ENCODE measurements at regions not wholly inside any gene's neighbourhood (a gene's known extent, or its start where the extent isn't known, plus 50 kb on each side); places are given as distances from the start of the nearest gene placed in this dataset.
"Not testable (repeated sequence)": the region's sequence is repeated elsewhere in the genome, so short reads cannot be mapped to it uniquely, and the experiment has no call there.

- no peak for FAIRE-seq
Measured at GRCh38 chr9:78383130-78383529, 86.2 kb downstream of the PSAT1 start.

GRCh38 chr9:78386348-78386747 lies 89.4 kb downstream of the PSAT1 start:
- FAIRE-seq: no peak

DNA sequence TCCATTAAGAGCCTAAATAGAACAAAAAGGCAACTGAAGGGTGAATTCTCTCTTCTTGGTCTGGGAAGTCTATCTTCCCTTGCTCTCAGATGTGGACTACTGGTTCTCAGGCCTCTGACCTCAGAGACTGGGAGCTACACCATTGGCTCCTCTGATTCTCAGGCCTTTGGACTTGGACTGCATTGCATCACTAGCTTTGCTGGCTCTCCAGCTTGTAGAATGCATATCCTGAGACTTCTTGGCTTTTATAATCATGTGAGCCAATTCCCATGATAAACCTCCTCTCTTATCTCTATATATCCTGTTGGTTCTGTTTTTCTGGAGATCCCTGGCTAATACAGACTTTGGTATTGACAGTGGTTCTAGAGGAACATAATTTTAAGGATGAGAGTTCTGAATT lies 89.8 kb downstream of the PSAT1 start:
- FAIRE-seq: no peak

GRCh38 chr9:78393340-78393739 lies 96.4 kb downstream of the PSAT1 start:
- FAIRE-seq: no peak

- no peak for FAIRE-seq
Measured at GRCh38 chr9:78393932-78394331, 97.0 kb downstream of the PSAT1 start.

- FAIRE-seq: no peak
Measured at GRCh38 chr9:78396087-78396486, 99.2 kb downstream of the PSAT1 start.

GRCh38 chr9:78397045-78397444 lies 100.1 kb downstream of the PSAT1 start:
- FAIRE-seq: no peak

GRCh38 chr9:78397454-78397853 lies 100.5 kb downstream of the PSAT1 start:
- FAIRE-seq: no peak

- FAIRE-seq: no peak
Measured at GRCh38 chr9:78399153-78399552, 102.2 kb downstream of the PSAT1 start.

DNA sequence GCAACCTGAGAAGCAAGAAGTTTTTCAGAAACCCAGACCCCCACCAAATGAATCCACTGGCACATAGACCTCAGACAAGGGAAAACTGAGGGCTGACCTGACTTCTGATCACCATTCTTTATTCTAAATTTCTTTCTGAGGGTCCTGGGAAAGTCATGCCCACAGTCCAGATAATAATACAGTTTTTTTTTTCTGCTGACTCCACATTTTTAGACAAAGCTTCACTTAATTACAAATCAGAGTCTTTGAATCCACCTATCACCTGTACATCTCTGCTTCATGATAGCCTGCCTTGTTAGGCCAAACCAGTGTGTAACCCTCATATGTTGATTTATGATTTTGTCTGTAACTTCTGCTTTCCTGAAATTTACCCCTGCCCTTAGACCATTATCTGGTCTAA lies 103.6 kb downstream of the PSAT1 start:
- FAIRE-seq: no peak

DNA sequence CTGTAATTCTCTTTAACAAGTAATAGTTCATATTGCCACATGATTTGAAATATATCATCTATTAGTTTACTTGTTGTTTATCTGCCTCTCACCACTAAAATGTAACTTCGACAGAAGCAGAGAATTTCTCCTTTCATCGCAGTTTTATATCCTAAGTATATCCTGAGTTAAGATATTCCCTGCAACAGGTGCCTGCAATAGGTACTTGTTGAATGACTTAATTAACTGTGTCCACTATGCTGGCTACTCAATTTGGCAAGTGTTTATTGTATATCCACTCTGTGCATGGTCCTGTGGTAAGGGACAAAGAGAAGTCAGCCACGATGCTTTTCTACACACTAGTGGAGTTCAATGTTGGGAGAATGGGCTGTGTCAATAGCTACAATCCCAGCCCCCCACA lies 108.5 kb downstream of the PSAT1 start:
- FAIRE-seq: no peak

GRCh38 chr9:78406146-78406545 lies 109.2 kb downstream of the PSAT1 start:
- FAIRE-seq: no peak

DNA sequence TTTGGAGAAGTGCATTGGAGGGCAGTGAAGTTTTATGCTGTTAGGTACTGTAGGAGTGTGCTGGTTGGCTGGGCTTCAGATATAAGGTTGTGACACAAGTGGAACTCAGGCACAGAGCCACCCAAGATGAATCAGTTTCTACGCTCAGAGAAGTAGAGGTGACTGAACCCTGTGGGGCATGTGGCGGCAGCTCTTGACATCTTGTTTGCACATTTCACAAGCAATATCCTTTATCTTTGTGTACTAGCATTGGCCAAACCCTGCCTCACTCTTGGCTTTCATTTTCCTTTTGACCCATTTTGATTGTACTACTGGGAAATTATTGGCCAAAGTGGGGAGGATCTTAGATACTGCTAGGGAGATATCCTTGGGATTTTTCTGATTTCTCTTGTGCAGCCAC lies 110.0 kb downstream of the PSAT1 start:
- FAIRE-seq: no peak

DNA sequence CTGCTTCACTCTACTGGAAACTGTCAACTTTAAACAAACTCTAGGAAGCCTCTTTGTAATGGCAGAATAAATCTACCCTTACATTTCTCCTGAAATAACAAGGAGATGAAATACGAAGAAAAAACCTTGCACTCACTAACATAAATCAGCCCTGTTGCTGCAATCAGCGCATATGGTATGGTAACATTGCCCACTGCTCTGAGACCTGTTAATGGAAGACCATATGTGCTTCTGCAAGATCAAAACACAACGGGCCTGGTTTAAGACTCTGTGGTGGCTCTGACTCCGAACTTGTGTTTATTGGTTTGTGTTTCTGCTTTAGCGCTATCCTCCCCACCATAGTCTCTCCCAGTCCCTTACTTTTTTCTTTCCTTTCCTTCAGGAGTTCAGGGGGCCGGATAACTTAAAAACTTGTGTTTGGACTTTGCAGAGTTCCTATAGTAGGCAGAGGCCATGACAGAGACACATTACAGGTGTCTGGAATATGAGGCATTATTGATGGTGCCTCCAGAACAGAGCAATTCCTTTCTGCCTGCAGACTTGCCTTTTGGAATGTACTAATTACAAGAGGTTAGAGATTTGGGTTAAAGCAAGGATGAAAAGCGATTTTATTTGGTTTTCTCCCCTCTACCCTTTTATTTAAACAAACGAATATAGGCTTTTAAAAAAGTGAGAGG lies 110.8 kb downstream of the PSAT1 start:
- FAIRE-seq: no peak

GRCh38 chr9:78408388-78408787 lies 111.5 kb downstream of the PSAT1 start:
- FAIRE-seq: no peak

DNA sequence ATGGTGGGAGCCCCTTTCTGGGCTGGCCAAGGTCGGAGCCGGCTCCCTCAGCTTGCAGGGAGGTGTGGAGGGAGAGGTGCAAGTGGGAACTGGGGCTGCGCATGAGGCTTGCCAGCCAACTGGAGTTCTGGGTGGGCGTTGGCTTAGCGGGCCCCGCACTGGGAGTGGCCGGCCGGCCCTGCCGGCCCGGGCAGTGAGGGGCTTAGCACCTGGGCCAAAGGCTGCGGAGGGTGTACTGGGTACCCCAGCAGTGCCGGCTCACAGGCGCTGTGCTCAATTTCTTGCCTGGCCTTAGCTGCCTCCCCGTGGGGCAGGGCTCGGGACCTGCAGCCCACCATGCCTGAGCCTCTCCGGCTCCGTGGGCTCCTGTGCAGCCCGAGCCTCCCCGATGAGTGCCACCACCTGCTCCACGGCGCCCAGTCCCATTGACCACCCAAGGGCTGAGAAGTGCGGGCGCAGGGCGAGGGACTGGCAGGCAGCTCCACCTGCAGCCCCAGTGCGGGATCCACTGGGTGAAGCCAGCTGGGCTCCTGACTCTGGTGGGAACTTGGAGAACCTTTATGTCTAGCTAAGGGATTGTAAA lies 113.1 kb downstream of the PSAT1 start:
- FAIRE-seq: not testable (repeated sequence)

DNA sequence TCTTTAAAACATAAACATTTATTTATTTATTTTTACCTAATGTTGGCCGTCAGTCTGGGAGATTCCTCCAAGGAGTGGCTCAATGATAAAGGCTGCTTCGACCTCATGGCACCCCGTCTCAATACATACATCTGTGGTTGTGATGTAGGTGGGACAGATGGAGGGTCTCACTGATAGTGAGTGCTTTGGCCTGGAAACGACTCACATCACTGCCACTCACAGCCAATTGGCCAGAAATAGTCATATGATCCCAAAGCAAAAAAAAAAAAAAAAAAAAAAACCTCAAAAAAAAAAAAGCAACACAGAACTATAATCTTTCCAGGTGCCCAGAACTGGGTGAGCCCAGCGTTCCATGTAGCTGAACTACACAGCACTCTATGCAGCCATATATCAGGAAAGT lies 125.4 kb downstream of the PSAT1 start:
- FAIRE-seq: no peak

DNA sequence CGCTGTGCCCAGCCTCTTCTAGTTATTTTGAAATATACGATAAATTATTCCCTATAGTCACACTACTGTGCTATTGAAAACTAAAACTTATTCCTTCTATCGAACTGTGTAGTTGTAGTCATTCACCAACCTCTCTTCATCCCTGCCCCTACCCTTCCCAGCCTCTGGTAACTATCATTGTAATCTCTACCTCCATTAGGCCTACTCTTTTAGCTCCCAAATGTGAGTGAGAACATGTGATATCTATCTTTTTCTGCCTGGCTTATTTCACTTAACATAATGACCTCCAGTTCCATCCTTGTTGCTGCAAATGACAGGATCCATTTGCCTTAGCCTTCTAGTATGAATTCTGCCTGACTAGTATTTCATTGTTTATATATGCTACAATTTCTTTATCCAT lies 127.4 kb downstream of the PSAT1 start:
- FAIRE-seq: no peak

DNA sequence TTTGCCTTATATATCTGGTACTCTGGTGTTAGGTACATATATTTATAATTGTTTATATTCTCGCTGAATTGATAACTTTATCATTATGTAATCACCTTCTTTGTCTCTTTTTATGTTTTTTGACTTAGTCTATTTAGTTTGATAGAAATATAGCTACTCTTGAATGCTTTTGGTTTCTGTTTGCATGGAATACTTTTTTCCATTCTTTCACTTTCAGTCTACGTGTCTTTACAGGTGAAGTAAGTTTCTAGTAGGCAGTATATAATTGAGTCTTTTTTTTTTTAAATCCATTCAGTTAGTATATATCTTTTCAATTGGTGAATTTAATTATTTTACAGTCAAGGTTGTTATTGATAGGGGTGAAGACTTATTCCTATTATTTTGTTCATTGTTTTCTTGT lies 131.7 kb downstream of the PSAT1 start:
- FAIRE-seq: no peak

- no peak for FAIRE-seq
Measured at GRCh38 chr9:78430387-78430786, 133.5 kb downstream of the PSAT1 start.

- not testable (repeated sequence) for FAIRE-seq
Measured at GRCh38 chr9:78431039-78431438, 134.1 kb downstream of the PSAT1 start.

DNA sequence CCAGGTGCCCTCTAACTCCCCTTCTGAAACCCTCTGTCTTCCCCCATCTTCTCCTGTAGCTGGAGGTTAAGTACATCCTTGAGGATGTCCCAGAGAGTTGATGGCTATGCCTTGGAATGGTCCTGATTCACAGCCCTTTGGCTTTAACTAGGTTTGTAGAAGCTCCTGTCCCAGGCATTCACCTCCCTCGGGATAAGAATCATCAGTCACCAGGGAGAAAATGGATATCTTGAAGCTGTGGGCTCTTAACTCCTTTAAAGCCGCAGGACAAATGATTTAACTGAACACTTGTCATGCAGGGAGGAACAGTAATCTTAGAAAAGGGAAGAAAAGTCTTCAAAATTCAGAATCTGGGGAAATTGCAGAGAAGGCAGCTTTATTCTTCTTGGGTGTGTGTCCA lies 139.9 kb downstream of the PSAT1 start:
- no peak for FAIRE-seq

- FAIRE-seq: no peak
Measured at GRCh38 chr9:78437296-78437695, 140.4 kb downstream of the PSAT1 start.

- no peak for FAIRE-seq
Measured at GRCh38 chr9:78437806-78438205, 140.9 kb downstream of the PSAT1 start.

DNA sequence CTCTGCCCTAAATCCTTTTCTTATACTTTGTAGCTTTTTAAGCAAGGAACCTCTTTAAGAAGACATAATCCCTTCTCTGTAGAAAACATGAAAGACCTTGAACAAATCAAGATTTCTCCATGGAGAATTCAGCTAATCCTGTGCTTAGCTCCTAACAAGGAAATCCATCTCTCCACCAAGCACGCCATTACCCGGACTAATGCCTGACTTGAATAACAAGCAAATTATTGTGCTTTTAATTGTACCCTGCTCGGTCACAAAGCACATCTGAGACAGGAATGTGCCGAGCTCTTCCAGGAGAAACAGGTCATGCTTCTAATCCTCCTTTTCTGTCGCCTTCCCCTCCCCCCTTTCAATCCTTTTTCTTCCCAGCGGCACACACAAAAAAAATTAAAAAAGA lies 141.3 kb downstream of the PSAT1 start:
- FAIRE-seq: no peak

All from islet of Langerhans (tissue), 1 donor.